Common myeloid progenitor, CD34-positive (primary cell): ENCODE measurements at regions not wholly inside any gene's neighbourhood (a gene's known extent, or its start where the extent isn't known, plus 50 kb on each side); places are given as distances from the start of the nearest gene placed in this dataset.

Experiments
- CTCF ChIA-PET: fragments of 350-600 bp; sonication (Branson Sonifier 250); formaldehyde crosslinking; loops from one replicate; lab custom pipeline; 2021; ENCODE audit warnings: antibody characterized with exemption; lab: Charles Lee
- POLR2A ChIA-PET: fragments of 350-600 bp; sonication (Branson Sonifier 250); formaldehyde crosslinking; loops from one replicate; lab custom pipeline; 2021; ENCODE audit warnings: antibody characterized with exemption; lab: Charles Lee
- DNase-seq, 3 donors: peaks; one replicate each; pipeline versions ENCODE4 v3.0.0 to v3.0.0-alpha.2; 2013
- H3K27ac ChIP-seq, 2 experiments: 1 replicate in 1 of 2; 2 replicates in 1 of 2; pipeline ENCODE4 v1.7.0; 2013; ENCODE audit warnings: inconsistent platforms in 2 of 2, low read length in 2 of 2, mild to moderate bottlenecking in 2 of 2, low read depth in 1 of 2, moderate library complexity in 1 of 2; ENCODE audit not compliant: severe bottlenecking in 2 of 2, insufficient read depth in 1 of 2, poor library complexity in 1 of 2
- H3K27me3 ChIP-seq, 5 experiments: replicated peaks in 2 of 5; 1 replicate in 3 of 5; 2 replicates in 2 of 5; pipeline versions ENCODE4 v1.6.1 to v1.7.0; 2013; ENCODE audit warnings: low read length in 4 of 5, mild to moderate bottlenecking in 2 of 5, moderate library complexity in 2 of 5, inconsistent platforms in 1 of 5; ENCODE audit not compliant: insufficient read depth in 5 of 5, control insufficient read depth in 4 of 5
- H3K36me3 ChIP-seq, 4 experiments: 1 replicate in 2 of 4; 2 replicates in 2 of 4; pipeline versions ENCODE4 v1.6.1 to v1.7.0; 2013; ENCODE audit warnings: low read length in 3 of 4, control low read depth in 1 of 4, mild to moderate bottlenecking in 1 of 4; ENCODE audit not compliant: control insufficient read depth in 4 of 4, insufficient read depth in 4 of 4
- H3K4me1 ChIP-seq, 4 experiments: 1 replicate in 3 of 4; 2 replicates in 1 of 4; pipeline versions ENCODE4 v1.6.1 to v1.7.1; 2013; ENCODE audit warnings: low read length in 3 of 4, mild to moderate bottlenecking in 3 of 4, control low read depth in 1 of 4, inconsistent platforms in 1 of 4, moderate library complexity in 1 of 4; ENCODE audit not compliant: control insufficient read depth in 4 of 4, insufficient read depth in 4 of 4; ENCODE audit errors: control extremely low read depth in 1 of 4
- H3K4me3 ChIP-seq, 7 experiments: 1 replicate in 4 of 7; 2 replicates in 3 of 7; pipeline versions ENCODE4 v1.5.1 to v1.7.0; 2013; ENCODE audit warnings: mild to moderate bottlenecking in 7 of 7, low read length in 6 of 7, moderate library complexity in 6 of 7, inconsistent platforms in 2 of 7, low read depth in 2 of 7, control low read depth in 1 of 7; ENCODE audit not compliant: insufficient read depth in 4 of 7, control insufficient read depth in 1 of 7; ENCODE audit errors: extremely low read depth in 1 of 7
- H3K9me3 ChIP-seq, 5 experiments: 1 replicate in 4 of 5; 2 replicates in 1 of 5; pipeline versions ENCODE4 v1.6.1 to v1.7.1; 2013; ENCODE audit warnings: low read length in 4 of 5, mild to moderate bottlenecking in 2 of 5, inconsistent platforms in 1 of 5, low read depth in 1 of 5, moderate library complexity in 1 of 5; ENCODE audit not compliant: control insufficient read depth in 4 of 5, insufficient read depth in 2 of 5; ENCODE audit errors: control extremely low read depth in 1 of 5
- WGBS: methylation state at CpG from one replicate; pipeline ENCODE4 v1.1.5; 2013; ENCODE audit not compliant: insufficient coverage; 5-methylcytosine and 5-hydroxymethylcytosine counted together

GRCh38 chr6:109300874-109301273 is 81.4 kb downstream of the CD164 start:
- Histone ChIP-seq H3K36me3 (no peaks in the 10 kb centered on the region), H3K4me3 (peak overlapping the region in 2 of 7 experiments; percentile 4 to 9), H3K4me1 (peaks cover 40 to 99% (median 88%) of the 10 kb centered on the region in 4 experiments), H3K27ac (peak overlapping the region; percentile 36 to 77), H3K9me3 (no peaks in the 10 kb centered on the region), H3K27me3 (no peaks in the 10 kb centered on the region)
- CTCF ChIA-PET = interaction anchor here (0.7 to 2.5 kb wide), 14 partner anchors 9 to 118 kb away, joined by 3 to 9 read pairs (median 4); partner anchors contain the start of gene CD164
- WGBS = 22% methylated on average over 1 of the region's 1 CpG
- DNase-seq = no peak
- POLR2A ChIA-PET = interaction anchor here (0.7 to 2.9 kb wide), 4 partner anchors 27 to 1657 kb away, joined by 3 to 12 read pairs (median 3); partner anchors contain the start of gene CD164

GRCh38 chr6:109299776-109300564 is 82.3 kb downstream of the CD164 start:
- H3K36me3 ChIP-seq = no peaks in the 10 kb centered on the region
- WGBS = 0% methylated on average over 5 of the region's 7 CpGs
- ChIA-PET POLR2A (interaction anchor here (0.5 to 2.9 kb wide), 4 partner anchors 9 to 82 kb away, joined by 3 to 12 read pairs (median 3); partner anchors contain the start of gene CD164), CTCF (interaction anchor here (1.0 to 2.5 kb wide), 14 partner anchors 8 to 112 kb away, joined by 3 to 9 read pairs (median 4); partner anchors contain the start of gene CD164)
- H3K27ac ChIP-seq = peak overlapping the region; percentile 36 to 77
- DNase-seq = peak; percentile 44 to 87 (median 77)
- H3K9me3 ChIP-seq = no peaks in the 10 kb centered on the region
- no peaks in the 10 kb centered on the region for H3K27me3 ChIP-seq
- peak overlapping the region in 6 of 7 experiments; percentile 12 to 63 (median 42) for H3K4me3 ChIP-seq
- H3K4me1 ChIP-seq = peaks cover 34 to 99% (median 86%) of the 10 kb centered on the region in 4 experiments

- Histone ChIP-seq H3K27me3 (no peaks in the 10 kb centered on the region), H3K36me3 (no peaks in the 10 kb centered on the region), H3K4me3 (peak overlapping the region in 1 of 7 experiments; percentile 63), H3K27ac (peak overlapping the region in 1 of 2 experiments; percentile 77), H3K9me3 (no peaks in the 10 kb centered on the region), H3K4me1 (peaks cover 33 to 97% (median 84%) of the 10 kb centered on the region in 4 experiments)
- WGBS = 44% methylated on average over 1 of the region's 1 CpG
- DNase-seq = no peak
- ChIA-PET CTCF (interaction anchor here (0.6 to 1.8 kb wide), 6 partner anchors 13 to 111 kb away, joined by 3 to 8 read pairs (median 4); no protein-coding TSS in a partner anchor), POLR2A (no interaction called here)
Observed at GRCh38 chr6:109299265-109299607, 83.0 kb downstream of the CD164 start.

GRCh38 chr6:109298605-109299264 is 83.5 kb downstream of the CD164 start:
- Histone ChIP-seq H3K9me3 (no peaks in the 10 kb centered on the region), H3K4me1 (peaks cover 37 to 97% (median 84%) of the 10 kb centered on the region in 4 experiments), H3K27me3 (no peaks in the 10 kb centered on the region), H3K4me3 (peak overlapping the region in 1 of 7 experiments; percentile 63), H3K27ac (no peak overlapping the region), H3K36me3 (no peaks in the 10 kb centered on the region)
- ChIA-PET CTCF (interaction anchor here (0.6 to 1.8 kb wide), 7 partner anchors 13 to 111 kb away, joined by 3 to 8 read pairs (median 3); no protein-coding TSS in a partner anchor), POLR2A (no interaction called here)
- 12% methylated on average over 4 of the region's 6 CpGs for WGBS
- DNase-seq = peak in 1 of 3 donors; percentile 44

- Histone ChIP-seq H3K27ac (peak overlapping the region in 1 of 2 experiments; percentile 52), H3K27me3 (no peaks in the 10 kb centered on the region), H3K4me1 (peaks cover 35 to 94% (median 80%) of the 10 kb centered on the region in 4 experiments), H3K9me3 (no peaks in the 10 kb centered on the region), H3K36me3 (no peaks in the 10 kb centered on the region), H3K4me3 (peak overlapping the region in 2 of 7 experiments; percentile 16 to 30)
- DNase-seq = no peak
- ChIA-PET CTCF (interaction anchor here (1.1 to 2.7 kb wide), 6 partner anchors 9 to 109 kb away, joined by 3 to 10 read pairs (median 4); partner anchors contain the start of gene CD164), POLR2A (no interaction called here)
- 8% methylated on average over 4 of the region's 6 CpGs for WGBS
Observed at GRCh38 chr6:109297406-109298110, 84.7 kb downstream of the CD164 start.

GRCh38 chr6:109296971-109297372 is 85.3 kb downstream of the CD164 start:
- Histone ChIP-seq H3K36me3 (no peaks in the 10 kb centered on the region), H3K4me3 (no peak overlapping the region), H3K27ac (no peak overlapping the region), H3K4me1 (peaks cover 35 to 93% (median 80%) of the 10 kb centered on the region in 4 experiments), H3K27me3 (no peaks in the 10 kb centered on the region), H3K9me3 (no peaks in the 10 kb centered on the region)
- POLR2A ChIA-PET = no interaction called here
- CTCF ChIA-PET = interaction anchor here (1.0 to 2.7 kb wide), 6 partner anchors 10 to 108 kb away, joined by 3 to 10 read pairs (median 4); partner anchors contain the start of gene CD164
- DNase-seq = no peak
- 66% methylated on average over 7 of the region's 7 CpGs for WGBS
